B cell (primary cell): ENCODE measurements at regions not wholly inside any gene's neighbourhood (a gene's known extent, or its start where the extent isn't known, plus 50 kb on each side); places are given as distances from the start of the nearest gene placed in this dataset.

Experiments
- EZH2 ChIP-seq: IDR thresholded peaks from 2 replicates; pipeline ENCODE4 v1.6.1; 2012; ENCODE audit warnings: borderline replicate concordance, low read depth, mild to moderate bottlenecking, moderate library complexity, low read length; ENCODE audit not compliant: insufficient read depth, poor library complexity, severe bottlenecking
- TF ChIP-seq, protein P1 (sequence below): fragments of 200-600 bp; IDR thresholded peaks from one replicate; pipeline ENCODE4 v1.8.0; 2022; ENCODE audit warnings: antibody characterized with exemption, mild to moderate bottlenecking

DNA sequence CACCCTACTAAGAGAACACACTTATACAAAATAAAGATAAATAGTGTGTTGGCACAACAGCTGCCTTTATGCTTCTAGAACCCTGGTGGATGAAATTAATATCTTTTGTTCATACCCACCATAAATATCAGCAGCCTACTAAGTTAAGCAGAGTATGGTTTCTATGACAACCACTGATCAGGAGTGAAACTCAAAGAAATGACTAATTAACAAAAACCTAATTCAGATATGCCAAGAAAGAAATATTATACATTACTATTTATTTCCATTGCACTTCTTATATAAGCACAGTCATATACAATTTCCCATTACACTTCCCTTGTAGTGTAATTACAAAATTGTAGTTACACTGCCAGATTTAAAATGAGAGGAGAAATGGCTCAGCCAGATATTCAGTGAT lies 164.1 kb upstream of the CDKN3 start:
- TF ChIP-seq, protein P1, sequence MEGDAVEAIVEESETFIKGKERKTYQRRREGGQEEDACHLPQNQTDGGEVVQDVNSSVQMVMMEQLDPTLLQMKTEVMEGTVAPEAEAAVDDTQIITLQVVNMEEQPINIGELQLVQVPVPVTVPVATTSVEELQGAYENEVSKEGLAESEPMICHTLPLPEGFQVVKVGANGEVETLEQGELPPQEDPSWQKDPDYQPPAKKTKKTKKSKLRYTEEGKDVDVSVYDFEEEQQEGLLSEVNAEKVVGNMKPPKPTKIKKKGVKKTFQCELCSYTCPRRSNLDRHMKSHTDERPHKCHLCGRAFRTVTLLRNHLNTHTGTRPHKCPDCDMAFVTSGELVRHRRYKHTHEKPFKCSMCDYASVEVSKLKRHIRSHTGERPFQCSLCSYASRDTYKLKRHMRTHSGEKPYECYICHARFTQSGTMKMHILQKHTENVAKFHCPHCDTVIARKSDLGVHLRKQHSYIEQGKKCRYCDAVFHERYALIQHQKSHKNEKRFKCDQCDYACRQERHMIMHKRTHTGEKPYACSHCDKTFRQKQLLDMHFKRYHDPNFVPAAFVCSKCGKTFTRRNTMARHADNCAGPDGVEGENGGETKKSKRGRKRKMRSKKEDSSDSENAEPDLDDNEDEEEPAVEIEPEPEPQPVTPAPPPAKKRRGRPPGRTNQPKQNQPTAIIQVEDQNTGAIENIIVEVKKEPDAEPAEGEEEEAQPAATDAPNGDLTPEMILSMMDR = no peak
- no peak for TF ChIP-seq EZH2
